ENCODE measurements at regions not wholly inside any gene's neighbourhood (a gene's known extent, or its start where the extent isn't known, plus 50 kb on each side); places are given as distances from the start of the nearest gene placed in this dataset.
"Not testable (repeated sequence)": the region's sequence is repeated elsewhere in the genome, so short reads cannot be mapped to it uniquely, and the experiment has no call there.

DNA sequence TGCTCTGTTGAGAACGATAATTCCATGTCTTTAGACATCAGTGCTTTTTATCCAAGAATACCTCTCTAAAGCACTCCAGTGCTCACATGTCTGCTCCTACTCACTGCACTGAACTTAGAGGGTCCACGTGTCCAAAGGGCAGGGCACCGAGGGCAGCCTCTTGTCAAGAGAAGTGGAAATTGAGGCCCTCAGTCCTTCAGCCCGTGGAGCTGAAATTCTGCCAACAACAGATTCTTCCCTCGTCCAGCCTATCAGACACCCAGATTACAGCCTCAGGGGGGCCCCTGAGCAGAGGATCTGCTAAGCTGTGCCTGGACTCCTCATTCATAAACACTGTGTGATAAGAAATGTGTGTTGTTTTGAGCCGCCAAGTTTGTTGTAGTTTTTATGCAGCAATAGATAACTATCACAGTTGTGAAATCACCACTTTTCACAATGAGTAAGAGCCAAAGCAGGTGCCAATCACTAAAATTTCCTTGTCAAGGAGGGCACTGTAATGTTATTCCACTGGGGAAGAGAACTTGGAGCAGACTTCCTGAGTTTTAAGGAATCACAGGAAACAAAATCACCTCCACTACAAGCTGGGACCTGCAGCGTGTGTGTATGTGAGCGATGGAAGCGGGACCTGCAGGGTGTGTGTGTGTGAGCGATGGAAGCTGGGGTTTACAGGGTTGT is 58.8 kb upstream of the IGFBPL1 start:
- Mint-ChIP-seq H3K27me3 (peaks cover 6% of the 10 kb centered on the region), H3K4me3 (no peak overlapping the region), H3K36me3 (no peaks in the 10 kb centered on the region), H3K9me3 (no peaks in the 10 kb centered on the region), H3K27ac (no peak overlapping the region), H3K4me1 (ENCODE audit: low read depth) (no peaks in the 10 kb centered on the region)
- POLR2A ChIA-PET: no interaction called here
- DNase-seq: no peak
- intact Hi-C loops (cut with micrococcal nuclease): no loop called here
- CTCF ChIA-PET: no interaction called here

GRCh38 chr9:38478211-38478610 is 54.0 kb upstream of the IGFBPL1 start:
- ChIA-PET POLR2A (no interaction called here), CTCF (no interaction called here)
- Mint-ChIP-seq H3K36me3 (peaks cover 2% of the 10 kb centered on the region), H3K27ac (no peak overlapping the region), H3K4me3 (no peak overlapping the region), H3K9me3 (peaks cover 7% of the 10 kb centered on the region), H3K4me1 (ENCODE audit: low read depth) (no peaks in the 10 kb centered on the region), H3K27me3 (peaks cover 3% of the 10 kb centered on the region)
- intact Hi-C loops (cut with micrococcal nuclease): no loop called here
- no peak for DNase-seq

- DNase-seq; H3K4me1 Mint-ChIP-seq (ENCODE audit: low read depth); H3K9me3 Mint-ChIP-seq; H3K36me3 Mint-ChIP-seq; POLR2A ChIA-PET; H3K27me3 Mint-ChIP-seq; CTCF ChIA-PET; H3K27ac Mint-ChIP-seq; H3K4me3 Mint-ChIP-seq; intact Hi-C loops (cut with micrococcal nuclease): not testable (repeated sequence)
Measured at GRCh38 chr9:38474476-38474875, 50.2 kb upstream of the IGFBPL1 start.

Measured in activated CD4-positive, alpha-beta memory T cell treated with anti-CD3 and anti-CD28 coated beads for 36 hours (primary cell).